Embryonic facial prominence (tissue), 1 donor: ENCODE measurements at regions not wholly inside any gene's neighbourhood (a gene's known extent, or its start where the extent isn't known, plus 50 kb on each side); places are given as distances from the start of the nearest gene placed in this dataset.
"Not testable (repeated sequence)": the region's sequence is repeated elsewhere in the genome, so short reads cannot be mapped to it uniquely, and the experiment has no call there.

Source experiments
- DNase-seq: peaks from one replicate; pipeline ENCODE4 v3.0.0-alpha.2; 2016; ENCODE audit errors: extremely low spot score

DNA sequence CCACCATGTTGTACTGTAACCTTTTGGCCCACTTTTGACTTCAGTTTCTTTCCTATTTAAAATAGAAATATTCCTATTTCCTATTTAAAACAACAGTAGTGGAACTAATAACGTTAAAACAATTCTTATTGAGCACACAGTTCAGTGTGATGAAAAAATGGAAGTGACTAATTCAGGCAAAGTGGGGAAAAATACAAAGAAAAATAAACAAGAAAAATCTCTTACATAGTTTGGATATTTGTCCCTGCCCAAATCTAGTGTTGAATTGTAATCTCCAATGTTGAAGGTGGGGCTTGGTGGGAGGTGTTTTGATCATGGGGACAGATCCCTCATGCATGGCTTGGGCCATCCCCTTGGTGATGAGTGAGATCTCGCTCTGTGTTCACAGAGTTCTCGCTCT is 198.1 kb upstream of the CPHXL start:
- no peak for DNase-seq

DNA sequence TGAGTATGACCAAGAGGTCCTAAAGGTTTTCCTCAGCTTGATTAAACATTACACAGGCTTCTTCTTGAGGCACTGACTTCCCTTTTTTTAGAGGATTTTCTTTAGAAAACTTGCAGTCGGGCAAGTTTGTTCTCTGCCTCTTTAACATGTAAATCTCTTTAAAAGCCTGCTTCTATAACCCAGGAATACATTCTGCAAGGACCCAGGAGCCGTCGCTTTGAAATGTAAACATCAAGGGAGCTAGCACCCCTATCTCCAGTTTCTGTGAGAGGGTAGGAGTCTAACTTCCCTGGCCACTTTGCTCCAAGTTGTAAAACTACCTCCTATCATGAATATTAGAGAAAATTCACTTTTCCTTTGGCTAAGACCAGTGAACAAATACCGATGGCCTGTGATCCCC is 201.5 kb upstream of the CPHXL start:
- DNase-seq: no peak

DNA sequence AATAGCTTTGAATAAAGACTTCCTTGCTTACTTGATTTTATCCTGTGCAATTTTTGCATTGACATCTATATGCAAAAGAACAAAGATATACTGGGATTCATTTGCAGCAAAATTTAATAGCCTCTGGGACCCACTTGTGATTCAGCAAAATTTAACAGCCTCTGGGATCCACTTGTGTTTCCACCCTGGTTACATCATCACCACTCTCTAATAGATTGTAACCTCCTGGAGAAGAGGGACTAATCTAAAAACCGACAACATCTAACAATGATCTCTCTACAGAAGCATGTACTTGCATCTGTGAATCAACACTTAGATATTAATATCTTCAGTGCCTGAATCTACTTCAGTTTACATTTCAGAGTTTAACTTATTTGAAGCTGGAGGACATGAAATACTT is 202.0 kb upstream of the CPHXL start:
- no peak for DNase-seq

DNA sequence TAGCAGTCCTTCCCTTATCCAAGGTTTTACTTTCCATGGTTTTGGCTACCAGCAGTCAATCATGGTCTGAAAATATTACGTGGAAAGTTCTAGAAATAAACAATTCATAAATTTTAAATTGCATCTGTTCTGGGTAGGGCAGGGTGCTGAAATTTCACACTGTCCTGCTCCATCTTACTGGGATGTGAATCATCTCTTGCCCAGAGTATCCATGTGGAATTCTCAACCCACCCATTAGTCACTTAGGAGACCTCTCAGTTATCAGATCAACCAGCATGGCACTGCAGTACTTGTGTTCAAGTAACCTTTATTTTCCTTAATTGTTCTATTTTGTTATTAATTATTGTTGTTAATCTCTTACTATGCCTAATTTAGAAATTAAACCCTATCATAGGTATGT is 202.8 kb upstream of the CPHXL start:
- no peak for DNase-seq

DNA sequence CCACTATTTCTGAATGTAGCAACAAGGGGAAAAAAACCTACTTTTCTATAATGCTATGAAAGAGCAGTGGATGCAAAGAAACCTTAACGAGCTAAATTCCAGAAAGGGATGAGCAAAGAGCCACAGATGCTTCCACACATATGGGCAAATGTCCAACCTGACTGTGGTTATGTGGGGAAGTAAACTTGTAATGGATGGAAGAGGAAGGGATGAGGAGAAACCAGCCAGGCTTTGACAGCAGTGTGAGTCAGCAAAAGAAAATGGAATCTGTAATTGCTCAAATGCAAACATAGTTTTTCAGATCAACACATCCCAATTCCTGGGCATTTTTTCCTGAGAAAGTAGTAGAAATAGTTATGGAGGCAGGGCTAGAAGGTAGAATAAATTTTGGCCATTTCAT is 204.8 kb upstream of the CPHXL start:
- no peak for DNase-seq

DNA sequence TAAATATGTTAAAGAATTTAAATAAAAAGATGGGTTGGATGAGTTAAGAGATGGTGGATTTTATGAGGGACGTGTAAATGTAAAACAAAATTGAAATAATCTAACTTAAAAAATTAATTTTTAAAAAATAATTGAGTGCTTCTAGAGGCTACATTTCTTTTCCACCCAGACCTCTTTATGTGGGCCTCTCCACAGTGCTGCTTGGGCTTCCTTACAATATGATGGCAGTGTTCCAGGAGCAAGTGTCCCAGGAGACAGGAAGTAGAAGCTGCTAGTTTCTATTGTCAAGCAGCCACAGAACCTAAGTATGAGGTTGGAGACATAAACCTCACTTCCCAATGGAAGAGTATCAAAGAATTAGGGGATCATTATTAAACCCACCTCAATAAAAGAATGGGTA is 205.7 kb upstream of the CPHXL start:
- no peak for DNase-seq

DNA sequence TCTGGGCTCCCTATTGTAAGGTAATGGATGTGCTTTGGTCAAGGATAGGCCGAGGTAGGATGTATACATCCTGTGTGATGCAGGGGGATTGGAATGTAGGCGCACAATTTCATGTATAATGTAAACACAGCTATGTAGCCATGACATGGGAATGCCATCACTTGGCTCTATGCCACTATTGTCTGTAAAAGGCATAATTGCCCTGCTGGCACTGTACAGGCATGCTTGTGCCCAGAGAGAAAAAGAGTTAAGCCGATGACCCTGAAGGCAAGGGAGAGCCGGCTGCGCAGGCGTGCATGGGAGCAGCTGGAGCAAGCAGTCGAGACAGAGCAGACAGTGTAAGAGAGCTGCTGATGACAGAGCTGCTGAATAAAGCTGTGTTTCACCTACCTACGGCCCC is 212.5 kb upstream of the CPHXL start:
- DNase-seq: no peak

DNA sequence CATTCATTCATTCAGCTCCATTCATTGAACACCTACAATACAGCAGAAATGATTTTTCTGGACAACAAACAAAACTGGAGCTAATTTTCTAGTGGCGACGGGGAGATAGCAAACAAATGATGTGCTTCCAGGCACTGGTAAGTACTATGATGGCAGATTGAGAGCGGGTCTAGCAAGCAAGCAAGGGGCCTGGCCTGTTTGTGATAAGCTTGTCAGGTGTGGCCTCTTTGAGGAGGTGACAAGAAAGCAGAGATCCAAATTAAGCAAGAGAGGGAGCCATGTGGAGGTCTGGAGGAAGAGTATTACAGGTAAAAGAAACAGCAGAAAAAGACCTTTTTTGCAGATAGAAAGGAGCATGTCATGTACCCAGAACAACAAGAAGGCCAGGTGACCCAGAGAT is 216.1 kb upstream of the CPHXL start:
- DNase-seq: no peak

DNA sequence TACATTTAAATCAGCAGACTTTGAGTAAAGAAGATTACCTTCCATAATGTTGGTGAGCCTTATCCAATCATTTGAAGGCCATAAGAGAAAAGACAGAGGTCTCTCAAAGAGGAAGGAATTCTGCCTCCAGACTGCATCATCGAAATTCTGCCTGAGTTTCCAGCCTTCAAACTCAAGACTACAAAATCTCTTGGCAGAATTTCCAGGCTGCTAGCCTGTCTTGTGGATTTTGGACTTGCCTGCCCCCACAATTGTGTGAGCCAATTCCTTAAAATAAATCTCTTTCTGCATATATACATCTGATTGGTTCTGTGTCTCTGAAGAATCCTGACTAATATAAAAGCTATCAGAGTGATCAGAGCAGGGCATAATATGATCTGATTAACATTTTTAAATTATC is 216.6 kb upstream of the CPHXL start:
- no peak for DNase-seq

DNA sequence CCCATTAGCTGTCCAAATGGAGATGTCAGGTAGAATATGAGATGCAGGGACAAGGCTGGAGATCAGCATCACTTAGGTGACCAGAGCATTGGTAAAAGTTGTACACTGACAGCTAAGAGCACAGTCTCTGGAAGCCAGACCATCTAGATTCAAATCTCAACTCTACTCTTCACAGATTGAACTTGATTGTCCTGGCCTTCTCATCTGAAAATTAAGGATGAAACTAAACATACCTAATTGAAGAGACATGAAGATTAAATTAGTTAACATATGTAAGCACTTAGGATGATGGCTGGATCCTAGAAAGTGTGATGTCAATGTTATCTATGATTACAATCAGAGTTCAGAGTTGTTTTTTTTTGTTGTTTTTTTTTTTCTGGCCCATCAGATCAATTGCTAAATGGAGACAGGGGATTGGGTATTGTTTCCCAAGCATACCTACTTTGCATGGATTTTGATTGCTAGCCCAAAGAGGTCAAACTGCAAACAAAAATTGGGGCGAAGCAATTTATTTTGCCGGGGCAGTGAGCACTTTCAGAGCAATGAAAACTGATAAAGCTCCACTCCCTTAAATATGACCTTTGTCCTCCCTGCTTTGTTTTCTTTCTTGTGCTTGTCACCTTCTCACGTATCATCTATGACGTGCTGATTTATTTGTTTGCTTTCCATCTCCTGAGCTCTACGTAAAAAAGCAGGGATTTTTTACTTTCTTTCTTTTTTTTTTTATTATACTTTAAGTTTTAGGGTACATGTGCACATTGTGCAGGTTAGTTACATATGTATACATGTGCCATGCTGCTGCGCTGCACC is 217.6 kb upstream of the CPHXL start:
- DNase-seq: no peak

DNA sequence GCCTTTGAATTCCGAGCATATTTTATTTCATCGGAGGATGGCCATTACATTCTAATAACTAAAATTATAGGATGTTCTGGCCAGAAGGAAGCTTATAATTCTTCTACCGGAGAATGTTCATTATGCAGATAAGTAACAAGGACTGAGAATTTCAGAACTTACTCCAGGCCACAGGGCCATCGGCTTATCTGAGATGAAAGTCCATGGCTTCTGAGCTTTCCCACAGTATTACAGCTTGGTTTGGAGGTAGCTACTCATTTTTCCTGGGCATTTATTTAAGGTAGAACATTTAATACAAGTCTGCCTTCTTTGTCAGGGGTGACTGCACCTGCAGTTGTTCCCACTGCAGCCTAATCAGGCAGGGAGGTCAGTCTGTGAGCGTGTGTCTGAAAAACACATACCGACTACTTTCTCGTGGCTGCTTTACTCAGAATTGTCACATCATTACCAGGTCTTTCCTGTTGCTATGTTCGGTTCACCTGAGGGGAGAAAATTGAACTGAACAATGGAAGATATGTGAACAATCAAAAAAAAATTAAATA is 219.7 kb upstream of the CPHXL start:
- no peak for DNase-seq

DNA sequence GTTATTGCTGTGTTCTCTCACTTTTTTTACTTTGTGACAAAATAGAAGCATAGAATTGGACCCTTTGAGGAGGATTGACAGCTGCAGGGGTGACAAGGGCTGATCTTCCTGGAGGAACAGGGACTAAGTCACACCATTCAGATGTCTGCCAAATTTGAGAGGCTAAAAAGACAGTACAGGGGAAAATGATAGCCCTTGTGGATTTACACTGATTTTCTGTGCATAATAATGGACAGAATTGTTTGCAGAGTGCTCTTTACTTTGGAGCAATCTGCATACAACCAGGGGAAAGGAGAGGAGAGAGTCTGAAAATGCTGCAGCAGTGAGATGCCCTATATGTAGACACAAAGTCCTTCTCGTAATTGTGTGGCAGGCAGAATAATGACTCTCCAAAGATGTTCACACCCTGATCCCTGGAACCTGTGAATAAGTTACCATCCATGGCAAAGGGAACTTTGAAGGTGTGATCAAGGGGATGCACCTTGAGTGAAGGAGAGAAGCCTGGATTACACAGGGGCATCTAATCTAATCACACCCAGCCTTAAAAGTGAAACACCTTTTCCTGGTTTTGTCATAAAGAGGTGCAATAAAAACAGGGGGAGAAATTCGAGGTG is 221.4 kb upstream of the CPHXL start:
- no peak for DNase-seq

DNA sequence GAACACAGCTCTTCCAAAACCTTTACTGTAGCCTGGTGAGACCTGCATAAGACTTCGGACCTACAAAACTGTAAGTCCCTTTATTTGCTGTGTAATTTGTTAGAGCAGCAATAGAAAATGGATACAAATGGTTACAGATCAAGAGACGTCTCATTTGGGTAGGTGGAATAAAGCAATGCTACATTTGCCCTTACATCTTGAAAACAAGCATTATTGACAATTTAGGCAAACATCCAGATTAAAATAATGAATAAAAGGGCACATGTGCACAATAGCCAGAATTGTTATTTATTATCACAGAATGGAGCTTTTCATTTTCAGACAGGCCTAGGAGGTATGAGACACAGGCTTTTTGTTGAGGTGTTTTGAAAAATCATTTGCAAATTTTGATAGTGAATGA is 222.2 kb upstream of the CPHXL start:
- no peak for DNase-seq

DNA sequence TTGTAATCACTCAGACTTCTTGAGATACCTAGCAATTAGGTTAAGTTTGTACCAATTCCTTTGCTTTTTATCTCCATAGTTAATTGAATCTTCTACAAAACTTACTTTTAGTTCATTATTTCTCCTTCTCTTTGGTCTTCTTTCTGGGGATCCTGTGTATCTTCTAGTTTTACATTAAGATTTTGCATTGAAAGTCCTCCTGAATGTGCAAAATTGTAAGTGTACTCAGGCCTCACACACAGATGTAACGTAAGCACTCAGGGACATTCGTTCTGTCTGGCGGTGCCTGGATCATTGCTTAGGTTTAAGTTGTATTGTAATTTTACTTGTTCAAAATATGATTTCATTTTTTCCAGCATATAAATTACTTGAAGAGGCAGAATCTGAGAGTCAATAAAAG is 222.6 kb upstream of the CPHXL start:
- no peak for DNase-seq

DNA sequence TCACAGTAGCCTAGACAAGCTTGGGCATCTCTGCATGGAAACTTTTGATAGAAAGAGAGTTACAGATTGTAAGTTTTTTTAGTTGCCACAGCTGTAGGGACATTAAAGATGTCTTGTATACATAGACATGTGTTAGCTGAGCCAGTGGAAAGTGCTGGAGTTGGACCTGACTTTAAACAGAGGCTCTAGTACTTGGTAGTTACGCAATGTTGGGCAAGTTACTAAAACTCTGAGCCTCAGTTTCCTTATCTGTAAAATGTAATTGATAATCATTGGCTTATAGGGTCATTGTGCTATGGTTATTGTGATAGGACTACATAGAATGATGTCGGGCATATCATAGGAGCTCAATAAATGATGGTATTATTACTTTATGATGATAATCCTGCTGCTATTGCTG is 225.8 kb upstream of the CPHXL start:
- DNase-seq: no peak

DNA sequence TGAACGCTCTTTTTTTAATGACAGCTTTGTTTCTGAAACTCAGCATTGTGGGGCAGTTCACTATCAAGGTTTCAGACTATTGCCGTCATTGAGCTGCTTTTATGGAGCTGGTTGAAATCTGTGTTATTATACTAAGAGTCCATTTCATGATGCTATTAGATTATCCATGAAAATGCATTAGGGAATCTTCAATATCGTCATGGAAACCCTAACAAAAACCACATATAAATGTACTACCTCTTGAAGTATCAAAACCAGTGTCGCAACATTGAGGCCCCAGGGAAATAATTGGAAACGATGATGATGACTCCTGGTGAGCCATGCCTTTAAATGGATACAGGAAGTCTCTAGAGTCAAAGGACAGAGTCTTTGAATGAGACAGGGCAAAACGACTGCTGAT is 231.6 kb upstream of the CPHXL start:
- DNase-seq: no peak

DNA sequence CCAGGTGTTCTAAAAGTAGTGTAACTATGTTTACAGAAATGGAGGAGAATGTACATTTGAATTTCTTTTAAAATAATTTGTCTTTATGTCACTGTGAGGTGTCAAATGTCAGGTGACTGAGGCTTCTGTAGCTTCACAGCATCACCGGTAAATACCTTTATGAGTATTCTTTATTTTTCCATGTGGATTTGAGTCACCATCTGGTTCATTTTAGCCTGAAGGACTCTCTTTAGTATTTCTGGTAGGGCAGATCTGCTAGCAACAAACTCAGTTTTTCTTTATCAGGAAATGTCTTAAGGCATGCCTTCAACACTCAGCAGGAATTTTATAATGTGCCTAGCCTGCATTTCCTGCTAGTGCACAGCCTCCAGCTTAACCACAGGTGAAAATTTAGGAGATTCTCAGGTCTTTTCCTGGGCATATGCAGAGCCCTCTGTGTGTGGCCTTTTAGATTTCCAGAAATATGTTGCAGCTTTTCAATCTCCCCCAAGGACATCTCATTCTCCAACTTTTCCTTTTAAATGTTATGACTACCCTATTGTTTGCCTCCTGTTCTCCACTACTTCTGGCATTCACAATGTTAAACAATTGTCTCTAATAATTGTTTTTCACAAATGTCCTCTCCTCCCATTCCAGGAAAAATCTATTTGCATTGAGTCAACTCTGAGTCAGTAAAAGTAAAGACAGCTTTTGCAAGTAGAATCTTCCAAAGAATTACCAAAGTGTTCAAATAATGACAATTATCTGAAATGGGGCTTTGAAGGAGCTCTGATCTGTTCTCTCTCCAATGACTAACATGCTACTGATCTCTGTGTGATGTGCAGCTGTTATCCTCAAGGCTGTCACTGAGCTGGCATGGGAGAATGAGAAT is 239.4 kb upstream of the CPHXL start:
- no peak for DNase-seq

DNA sequence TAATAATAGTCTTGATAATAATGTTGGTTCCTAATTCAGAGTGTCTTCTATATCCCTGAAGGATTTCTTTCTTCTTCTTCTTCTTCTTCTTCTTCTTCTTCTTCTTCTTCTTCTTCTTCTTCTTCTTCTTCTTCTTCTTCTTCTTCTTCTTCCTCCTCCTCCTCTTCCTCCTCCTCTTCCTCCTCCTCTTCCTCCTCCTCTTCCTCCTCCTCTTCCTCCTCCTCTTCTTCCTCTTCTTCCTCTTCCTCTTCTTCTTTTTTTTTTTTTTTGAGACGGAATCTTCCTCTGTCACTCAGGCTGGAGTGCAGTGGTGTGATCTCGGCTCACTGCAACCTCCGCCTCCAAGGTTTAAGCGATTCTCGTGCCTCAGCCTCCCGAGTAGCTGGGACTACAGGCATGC is 242.8 kb upstream of the CPHXL start:
- DNase-seq: not testable (repeated sequence)

DNA sequence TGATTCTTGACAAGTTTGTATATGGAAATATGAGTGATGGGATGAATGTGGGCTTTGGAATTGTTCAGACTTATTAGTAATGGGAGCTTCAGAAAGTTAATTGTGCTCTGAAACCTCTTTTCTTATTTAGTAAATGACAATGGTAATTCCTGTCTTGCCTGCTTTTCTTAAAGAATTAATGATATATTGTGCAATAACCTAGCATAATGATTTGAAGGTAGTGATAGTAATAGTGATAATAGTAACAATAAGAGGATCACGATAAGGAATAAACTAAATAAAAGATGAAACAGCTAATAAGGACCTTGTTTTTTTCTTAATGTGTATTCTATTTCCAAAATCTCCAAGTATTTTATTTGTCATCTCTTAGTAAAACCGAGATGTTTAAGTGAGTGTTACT is 245.0 kb upstream of the CPHXL start:
- no peak for DNase-seq

DNA sequence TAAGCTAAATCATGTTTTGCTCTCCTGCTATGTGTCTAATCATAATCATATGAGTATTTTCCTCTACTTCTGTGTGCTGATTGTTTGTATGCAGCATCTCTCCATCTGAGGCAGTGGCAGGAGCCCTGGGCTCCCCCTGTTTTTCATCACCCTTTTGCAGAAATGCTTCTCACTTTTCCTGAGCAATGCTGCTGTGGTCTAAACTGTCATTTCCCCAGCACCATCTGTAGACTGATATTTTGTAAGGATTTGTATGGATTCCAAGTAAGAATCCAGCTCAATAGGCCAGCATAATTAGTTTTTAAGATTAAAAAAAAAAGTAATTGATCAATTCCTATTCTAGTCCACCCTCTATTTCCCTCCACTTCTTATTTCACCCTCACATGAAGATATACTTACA is 257.0 kb upstream of the CPHXL start:
- no peak for DNase-seq

DNA sequence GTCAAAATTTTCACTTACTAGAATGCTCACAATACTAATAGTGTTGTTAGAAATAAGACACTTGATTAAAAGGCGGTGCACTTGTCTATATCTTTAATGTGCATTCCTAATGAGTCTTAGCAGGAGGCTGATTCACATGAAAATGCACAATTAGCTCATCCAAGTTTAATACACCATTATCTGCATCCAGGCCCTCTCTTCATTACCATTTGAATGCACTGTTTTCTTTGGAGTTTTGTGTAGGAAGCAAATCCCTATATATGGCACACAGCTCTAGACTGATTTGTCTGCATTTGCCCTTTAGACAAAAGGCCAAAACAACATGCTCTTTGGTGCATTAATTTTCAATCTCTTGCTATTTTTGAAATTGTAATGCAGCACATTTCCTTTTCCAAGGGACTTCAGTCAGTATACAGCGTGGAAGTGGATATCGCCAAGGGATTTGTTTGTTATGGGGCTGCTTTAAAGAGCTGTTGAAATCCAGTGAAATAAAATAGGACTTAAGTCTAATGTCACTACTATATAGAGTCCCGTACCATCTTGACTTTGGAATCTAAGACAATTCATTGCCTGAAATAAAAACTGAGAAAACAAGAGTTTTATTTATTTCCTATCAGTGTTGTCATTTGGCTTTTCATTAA is 257.6 kb upstream of the CPHXL start:
- no peak for DNase-seq

DNA sequence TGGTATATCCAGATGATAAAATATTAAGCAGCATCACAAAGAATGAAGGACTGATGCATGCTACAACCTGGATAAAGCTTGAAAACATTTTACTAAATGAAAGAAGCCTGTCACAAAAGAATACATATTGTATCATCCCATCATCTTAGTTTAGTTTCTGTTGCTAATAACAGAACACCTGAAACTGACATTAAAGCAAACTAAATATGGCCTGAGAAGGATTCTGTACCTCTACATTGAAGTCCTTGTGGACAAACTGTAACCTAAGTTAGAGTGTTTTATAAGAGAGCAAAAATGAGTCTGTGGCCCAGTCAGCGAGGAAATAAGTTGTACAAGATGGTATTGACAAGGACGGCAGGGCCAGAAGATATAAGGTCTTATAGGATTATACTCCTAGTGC is 261.0 kb upstream of the CPHXL start:
- no peak for DNase-seq
